ENCODE measurements at regions not wholly inside any gene's neighbourhood (a gene's known extent, or its start where the extent isn't known, plus 50 kb on each side); places are given as distances from the start of the nearest gene placed in this dataset.

DNA sequence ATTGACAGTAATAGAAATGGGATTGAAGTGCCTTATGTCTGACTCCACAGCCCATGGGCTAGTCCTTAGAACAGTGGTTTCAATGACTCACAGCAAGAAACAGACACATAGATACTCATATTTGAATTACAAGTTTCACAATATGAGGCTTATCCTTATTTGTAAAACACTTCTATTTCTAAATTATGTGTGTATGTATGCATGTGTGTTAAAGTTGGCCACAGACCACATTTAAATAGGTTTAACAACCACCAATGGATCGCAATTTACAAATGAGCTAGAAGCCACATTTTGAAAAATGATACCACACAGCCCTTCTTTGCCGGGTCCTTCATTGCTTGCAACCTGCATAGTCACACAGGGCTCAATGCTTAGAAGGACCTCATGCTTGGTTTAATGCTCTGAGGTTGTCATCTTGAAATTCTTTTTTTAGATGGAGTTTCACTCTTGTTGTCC is 157.8 kb upstream of the PREP start:
- TF ChIP-seq CTCF (conservative IDR thresholded peaks at IDR 0.05) (no peak), EZH2 (IDR thresholded peaks at IDR 0.05; ENCODE audit: low read depth) (no peak)

All from PC-9 (cell line).